SK-N-SH (cell line): ENCODE measurements at regions not wholly inside any gene's neighbourhood (a gene's known extent, or its start where the extent isn't known, plus 50 kb on each side); places are given as distances from the start of the nearest gene placed in this dataset.

Source experiments
- CHD2 ChIP-seq: fragments of 150-350 bp; IDR thresholded peaks from 2 replicates; pipeline ENCODE4 v1.6.1; 2018; ENCODE audit warnings: low read length; ENCODE audit not compliant: partially characterized antibody
- CTCF ChIP-seq: fragments of 200-600 bp; sonication (generic); IDR thresholded peaks from 2 replicates; pipeline ENCODE4 v1.6.1; 2017; ENCODE audit warnings: antibody characterized with exemption, mild to moderate bottlenecking, moderate library complexity
- EP300 ChIP-seq, 2 experiments: IDR thresholded peaks; 2 replicates each; pipeline versions ENCODE4 v1.4.0 to v1.6.1; 2012; ENCODE audit warnings: borderline replicate concordance in 1 of 2, low read depth in 1 of 2, low read length in 1 of 2
- EZH2phosphoT487 ChIP-seq: fragments of 200-600 bp; sonication (generic); IDR thresholded peaks from 2 replicates; pipeline ENCODE4 v1.6.1; 2017; ENCODE audit warnings: low read depth, mixed run types, mild to moderate bottlenecking, antibody characterized with exemption, moderate library complexity, borderline replicate concordance
- REST ChIP-seq: IDR thresholded peaks from 2 replicates; pipeline ENCODE4 v1.6.1; 2012; ENCODE audit warnings: mild to moderate bottlenecking, low read depth, low read length, moderate library complexity
- SMC3 ChIP-seq: IDR thresholded peaks from 2 replicates; pipeline ENCODE4 v1.6.1; 2012; ENCODE audit warnings: low read depth, low read length, improper control_type of control experiment
- YY1 ChIP-seq: IDR thresholded peaks from 2 replicates; pipeline ENCODE4 v1.4.0; 2012; ENCODE audit warnings: low read depth, mild to moderate bottlenecking

DNA sequence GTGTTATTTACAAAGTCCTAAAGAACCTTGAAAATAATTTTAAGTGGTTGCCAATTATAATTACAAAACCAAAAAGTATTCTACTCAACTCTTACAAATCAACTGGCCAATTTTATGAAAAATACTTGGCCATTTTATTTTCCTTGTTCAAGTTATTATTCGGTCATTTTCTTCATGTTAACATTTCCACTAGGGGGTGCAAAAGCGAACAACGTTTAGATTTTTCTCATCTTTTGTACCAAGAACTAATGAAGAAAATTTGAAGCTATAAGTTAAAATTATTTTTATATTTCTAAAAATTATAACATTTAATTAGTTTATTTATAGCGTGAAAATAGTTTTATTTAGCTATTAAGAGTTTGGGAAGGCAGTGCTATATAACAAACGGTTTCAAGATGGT is 1453.3 kb downstream of the MAT2B start:
- no peak; the same call in 1 of the 2 replicates for TF ChIP-seq CTCF
- TF ChIP-seq SMC3 = no peak
- no peak for TF ChIP-seq CHD2
- no peak for TF ChIP-seq EP300 (IDR thresholded peaks at IDR 0.05; ENCODE audit: borderline replicate concordance in 1 of 2, low read depth in 1 of 2, low read length in 1 of 2)
- TF ChIP-seq REST = no peak
- TF ChIP-seq YY1 = no peak
- TF ChIP-seq EZH2phosphoT487 = no peak
